Ecto neural progenitor cell (in vitro differentiated cells): ENCODE measurements at regions not wholly inside any gene's neighbourhood (a gene's known extent, or its start where the extent isn't known, plus 50 kb on each side); places are given as distances from the start of the nearest gene placed in this dataset.
"Not testable (repeated sequence)": the region's sequence is repeated elsewhere in the genome, so short reads cannot be mapped to it uniquely, and the experiment has no call there.

Experiments used
- DNase-seq: peaks from one replicate; pipeline ENCODE4 v3.0.0-alpha.2; 2018; ENCODE audit warnings: low spot score

DNA sequence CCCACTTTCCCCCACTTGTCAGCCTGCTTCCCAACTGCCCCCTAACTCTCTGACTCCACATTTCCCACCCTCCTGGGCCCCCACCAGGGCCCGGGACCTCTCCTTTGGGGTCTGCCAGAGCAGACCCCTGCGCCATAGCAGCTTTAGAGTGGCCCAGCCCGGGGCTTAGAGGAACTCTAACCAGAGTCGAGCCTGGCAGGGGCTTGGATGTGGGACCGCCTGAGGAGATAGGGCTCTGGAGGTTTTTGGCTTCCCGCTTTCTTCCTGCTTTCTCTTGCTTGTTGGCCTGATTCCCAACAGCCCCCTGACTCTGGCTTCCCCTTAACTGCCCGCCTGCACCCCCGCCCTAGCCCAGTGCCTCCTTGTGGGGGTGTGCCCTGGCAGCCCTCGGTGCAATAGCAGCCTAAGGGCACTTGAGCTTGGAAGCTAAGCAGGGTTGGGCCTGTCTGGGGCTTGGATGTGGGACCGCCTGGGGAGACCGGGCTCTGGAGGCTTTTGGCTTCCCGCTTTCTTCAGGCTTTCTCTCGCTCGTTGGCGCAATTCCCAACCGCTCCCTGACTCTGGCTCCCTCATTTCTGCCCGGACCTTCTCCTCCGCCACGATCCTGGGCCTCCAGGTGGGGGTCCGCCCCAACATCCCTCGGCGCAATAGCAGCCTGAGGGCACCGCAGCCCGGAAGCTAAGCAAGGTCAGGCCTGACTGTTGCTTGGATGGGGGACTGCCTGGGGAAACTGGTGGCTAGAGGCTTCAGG lies 2292.0 kb downstream of the TP53TG3F start:
- no peak for DNase-seq

GRCh38 chr16:35752012-35752772 lies 2292.8 kb downstream of the TP53TG3F start:
- DNase-seq: no peak

- DNase-seq: no peak
Measured at GRCh38 chr16:35752773-35753558, 2293.6 kb downstream of the TP53TG3F start.

GRCh38 chr16:35753559-35754390 lies 2294.4 kb downstream of the TP53TG3F start:
- no peak for DNase-seq

DNA sequence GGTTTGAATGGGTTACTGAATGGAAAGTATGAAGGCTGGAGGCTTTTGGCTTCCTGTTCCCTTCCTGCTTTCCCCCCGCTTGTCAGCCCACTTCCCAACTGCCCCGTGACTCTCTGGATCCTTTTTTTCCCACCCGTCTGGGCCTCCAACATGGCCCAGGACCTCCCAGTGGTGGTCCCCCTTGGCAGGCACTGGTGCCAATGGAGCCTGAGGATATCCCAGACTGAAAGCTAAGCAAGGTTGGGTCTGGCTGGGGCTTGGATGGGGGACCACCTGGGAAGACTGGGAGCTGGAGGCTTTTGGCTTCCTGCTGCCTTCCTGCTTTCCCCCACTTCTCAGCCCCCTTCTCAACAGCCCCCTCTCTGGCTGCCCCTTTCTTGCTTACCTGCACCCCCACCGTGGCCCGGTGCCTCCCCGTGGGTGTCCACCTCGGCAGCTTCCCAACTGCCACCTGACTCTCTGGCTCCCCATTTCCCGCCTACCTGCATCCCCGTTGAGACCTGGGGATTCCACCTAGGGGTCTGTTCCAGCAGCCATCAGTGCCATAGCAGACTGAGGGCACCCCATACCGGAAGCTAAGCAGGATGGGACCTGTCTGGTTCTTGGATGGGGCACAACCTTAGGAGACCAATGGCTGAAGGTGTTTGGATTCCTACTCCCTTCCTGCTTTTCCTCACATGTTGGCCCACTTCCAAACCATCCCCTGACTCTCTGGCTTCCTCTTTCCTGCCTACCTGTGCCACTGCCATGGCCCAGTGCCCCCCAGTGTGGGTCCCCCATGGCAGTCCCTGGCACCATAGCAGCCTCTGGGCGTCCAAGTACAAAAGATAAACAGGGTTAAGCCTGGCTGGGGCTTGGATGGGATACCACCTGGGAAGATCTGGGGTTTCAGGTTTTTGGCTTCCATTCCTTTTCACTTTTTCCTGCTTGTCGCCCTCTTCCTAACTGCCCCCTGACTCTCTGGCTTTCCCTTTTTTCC lies 2295.3 kb downstream of the TP53TG3F start:
- no peak for DNase-seq

GRCh38 chr16:35788381-35788780 lies 2329.0 kb downstream of the TP53TG3F start:
- no peak for DNase-seq

DNA sequence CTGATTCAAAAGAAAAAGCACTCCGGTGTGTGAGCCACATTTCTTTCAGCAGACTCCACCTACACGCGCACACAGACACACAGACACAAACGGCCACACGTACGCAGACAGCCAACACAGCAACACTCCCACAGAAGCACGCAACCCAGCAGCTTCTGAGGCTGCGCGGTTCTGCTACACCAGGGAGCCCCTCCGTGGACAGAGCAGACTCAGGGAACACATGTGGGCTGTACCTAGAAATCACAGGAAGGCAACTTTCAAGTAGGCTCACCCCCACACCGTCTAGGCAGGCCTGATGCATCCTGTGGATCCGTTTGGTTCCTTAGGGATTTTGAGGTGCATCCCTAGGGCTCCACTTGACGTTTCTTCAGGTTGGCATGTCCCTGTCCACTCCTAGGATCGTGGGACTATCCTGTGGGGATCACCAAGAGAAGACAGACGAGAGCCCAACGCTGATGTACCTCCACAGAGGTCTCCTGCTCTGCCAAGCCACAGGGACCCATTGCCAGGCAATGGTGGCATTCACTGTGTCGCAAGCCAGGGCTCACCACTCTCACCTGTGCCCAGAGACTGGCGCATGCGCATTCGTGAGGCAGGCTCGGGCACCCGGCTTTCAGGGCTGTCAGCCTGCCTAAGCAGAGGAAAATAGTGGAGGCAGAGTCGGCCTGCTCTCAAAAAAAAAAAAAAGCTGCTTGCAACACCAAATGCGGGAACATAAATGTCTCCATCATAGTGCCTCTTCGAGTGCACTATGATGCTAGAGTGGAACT lies 2333.3 kb downstream of the TP53TG3F start:
- DNase-seq: no peak

DNA sequence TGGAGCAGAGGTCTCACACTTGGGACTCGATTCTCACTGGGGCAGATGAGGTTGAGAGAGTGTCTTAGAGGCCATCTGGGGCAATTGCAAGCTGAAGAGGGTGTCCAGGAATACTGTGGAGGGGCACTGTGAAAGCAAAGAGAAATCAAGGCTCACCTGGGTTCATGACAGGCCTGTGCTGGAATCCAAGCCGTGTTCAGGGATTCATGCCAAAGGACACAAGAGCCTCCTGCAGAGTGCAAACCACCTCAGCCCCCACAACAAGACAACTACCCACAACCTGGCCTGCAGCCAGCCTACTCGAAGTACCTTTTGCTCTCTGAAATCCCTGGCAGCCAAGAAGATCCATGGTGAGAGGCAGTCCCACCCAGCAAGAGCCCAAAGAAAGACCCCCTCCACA lies 2334.2 kb downstream of the TP53TG3F start:
- DNase-seq: no peak

DNA sequence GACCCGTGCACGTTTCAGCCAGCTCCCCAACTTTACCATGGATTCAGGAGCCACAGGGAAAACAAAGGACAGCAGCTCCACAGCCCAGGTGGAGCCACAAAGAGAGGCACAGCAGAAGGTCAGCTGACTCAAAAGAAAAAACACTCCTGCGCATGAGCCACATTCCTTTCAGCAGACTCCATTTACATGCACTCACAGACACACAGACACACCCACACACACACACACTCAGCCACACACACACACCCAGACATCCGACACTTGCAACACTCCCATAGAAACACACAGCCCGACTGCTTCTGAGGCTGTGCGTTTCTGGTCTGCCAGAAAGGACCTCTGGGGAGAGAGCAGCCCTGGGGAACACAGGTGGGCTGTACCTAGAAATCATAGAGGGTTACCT lies 2335.5 kb downstream of the TP53TG3F start:
- no peak for DNase-seq

GRCh38 chr16:35795361-35796029 lies 2336.1 kb downstream of the TP53TG3F start:
- DNase-seq: no peak

DNA sequence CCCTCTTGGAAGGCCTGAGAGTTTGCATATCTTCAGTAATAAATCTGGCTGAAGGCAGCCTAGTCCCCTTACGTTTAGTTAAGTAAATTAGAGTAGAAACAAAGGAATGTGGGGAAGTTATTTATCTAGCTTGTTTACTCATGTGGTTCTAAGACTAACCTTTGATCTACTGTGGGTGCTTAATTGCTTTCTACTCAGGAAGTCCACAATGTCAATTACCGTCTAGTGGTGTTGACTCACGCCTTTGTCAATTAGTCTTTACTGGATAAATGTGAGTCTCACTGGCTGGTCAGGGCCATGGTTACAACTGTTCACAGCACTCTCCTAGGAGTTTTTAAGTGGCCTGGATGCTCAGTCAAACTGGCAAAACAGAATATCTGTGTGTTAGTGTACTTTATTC lies 2338.4 kb downstream of the TP53TG3F start:
- no peak for DNase-seq

DNA sequence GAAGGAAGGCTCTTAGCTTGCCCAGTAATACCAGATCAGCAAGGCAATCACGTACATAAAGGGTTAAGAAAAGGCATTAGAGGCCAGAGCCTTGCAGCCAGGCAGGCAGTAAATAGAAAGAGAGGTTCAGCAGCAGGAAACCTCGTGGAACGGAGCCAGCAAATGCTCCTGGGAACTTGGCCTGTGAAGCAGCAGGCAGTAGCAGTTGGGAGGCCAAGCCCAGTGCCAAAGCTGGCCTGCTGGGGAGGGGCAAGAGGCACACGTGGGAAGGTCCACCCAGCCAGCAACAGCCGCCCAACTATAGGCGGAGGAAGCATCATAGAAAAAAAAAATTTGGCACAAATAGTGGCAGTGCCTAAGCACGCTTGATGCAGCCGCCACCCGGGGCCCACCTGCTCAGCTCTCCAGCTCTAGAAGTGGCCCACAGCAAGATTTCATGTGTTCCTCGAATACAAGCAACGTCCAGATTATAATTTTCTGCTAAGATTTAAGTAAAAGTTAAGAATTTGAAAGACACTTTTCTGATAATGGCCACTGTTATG lies 2339.5 kb downstream of the TP53TG3F start:
- DNase-seq: no peak

DNA sequence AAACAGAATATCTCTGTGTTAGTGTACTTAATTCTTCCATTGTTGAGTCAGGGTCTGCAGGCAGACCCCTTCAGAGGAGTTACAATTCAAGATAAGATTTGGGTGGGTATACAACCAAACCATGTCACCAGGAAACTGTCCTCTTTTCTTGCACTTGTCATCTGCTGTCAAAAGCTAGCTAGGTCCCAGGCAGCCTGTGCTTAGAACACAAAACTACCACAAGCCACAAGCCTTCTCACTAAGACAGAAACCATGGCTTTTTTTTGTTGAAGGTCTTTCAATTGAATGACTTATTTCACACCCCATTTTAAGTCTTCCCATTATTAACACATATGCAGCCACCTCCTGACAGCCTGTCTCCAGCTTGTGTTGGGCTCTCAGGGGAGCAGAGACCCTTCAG lies 2345.1 kb downstream of the TP53TG3F start:
- DNase-seq: not testable (repeated sequence)

GRCh38 chr16:35823342-35823741 lies 2363.9 kb downstream of the TP53TG3F start:
- no peak for DNase-seq

DNA sequence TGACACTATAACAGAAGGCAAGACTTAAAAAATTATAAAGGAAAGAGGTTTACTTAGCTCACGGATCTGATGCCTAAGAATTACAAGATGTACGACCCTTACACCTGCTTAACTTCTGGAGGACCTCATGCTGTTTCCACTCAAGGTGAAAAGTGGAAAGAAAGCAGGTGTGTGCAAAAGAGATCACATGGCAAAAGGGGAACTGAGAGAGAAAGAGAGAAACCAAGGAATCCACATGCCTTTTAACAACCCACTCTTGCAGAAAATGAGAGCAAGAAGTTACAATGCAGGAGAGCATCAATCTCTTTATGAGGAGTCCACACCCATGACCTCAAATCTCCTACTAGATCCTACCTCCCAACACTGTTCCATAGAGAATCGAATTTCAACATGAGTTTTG lies 2382.2 kb downstream of the TP53TG3F start:
- DNase-seq: no peak

DNA sequence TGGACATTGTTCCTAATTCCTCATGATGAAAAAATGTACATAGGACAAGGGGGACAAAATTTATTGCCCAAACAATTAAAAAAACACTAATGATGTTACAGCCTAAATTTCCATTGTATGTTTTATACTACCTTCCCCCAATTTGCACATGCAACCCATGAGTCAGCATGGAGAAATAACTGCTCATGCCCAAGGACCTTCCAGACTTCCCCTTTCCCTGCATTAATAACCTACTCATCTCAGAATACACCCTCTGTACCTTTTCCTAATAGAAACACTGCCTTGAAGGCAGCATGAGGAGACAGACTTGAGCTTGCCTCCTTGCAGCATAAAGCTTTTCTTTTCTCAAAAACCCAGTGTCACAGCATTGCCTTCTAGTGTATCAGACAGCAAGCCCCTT lies 2402.8 kb downstream of the TP53TG3F start:
- no peak for DNase-seq

DNA sequence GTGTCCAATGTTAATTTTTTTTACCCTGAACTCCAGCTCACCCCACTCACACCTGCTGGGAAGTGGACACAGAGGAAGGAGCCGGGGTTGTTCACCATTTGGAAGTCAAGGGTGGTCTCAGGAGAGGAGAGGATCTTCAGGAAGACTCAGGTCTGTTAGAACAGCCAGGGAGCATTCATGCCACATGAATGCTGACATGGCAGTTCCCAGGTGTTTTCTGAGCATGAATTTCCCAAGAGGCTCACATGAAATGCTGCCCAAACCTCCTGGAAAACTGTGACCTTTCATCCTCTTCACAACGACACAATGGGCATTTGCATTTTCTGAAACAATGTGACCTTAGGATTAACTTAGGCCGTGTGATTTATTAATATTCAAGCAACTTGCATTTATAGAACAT lies 2409.2 kb downstream of the TP53TG3F start:
- DNase-seq: no peak

GRCh38 chr16:35873472-35873871 lies 2414.1 kb downstream of the TP53TG3F start:
- DNase-seq: no peak

- no peak for DNase-seq
Measured at GRCh38 chr16:35881654-35882053, 2422.2 kb downstream of the TP53TG3F start.
